HCT116 (cell line): ENCODE measurements at regions not wholly inside any gene's neighbourhood (a gene's known extent, or its start where the extent isn't known, plus 50 kb on each side); places are given as distances from the start of the nearest gene placed in this dataset.

Source experiments
- ATAC-seq: fragments of 200-7000 bp; cut with Tn5 transposase; 2 replicates; pipeline ENCODE4 v1.9.1; 2020; ENCODE audit warnings: mild to moderate bottlenecking, moderate library complexity
- BruUV-seq: library from RNA; stranded (reverse); fragments of 400-500 nt; replicated peaks from 2 replicates; lab custom pipeline; 2021; lab: Mats Ljungman, UMichigan
- CTCF ChIA-PET: fragments of 300-600 bp; sonication (Branson Sonifier 250); formaldehyde crosslinking; loops from one replicate; lab custom pipeline; 2021; ENCODE audit warnings: antibody characterized with exemption; lab: Charles Lee
- POLR2A ChIA-PET: fragments of 300-600, 350-600 bp; sonication (Branson Sonifier 250); formaldehyde crosslinking; loops from one replicate; lab custom pipeline; 2021; ENCODE audit warnings: antibody characterized with exemption; lab: Charles Lee
- RAD21 ChIA-PET, 2 experiments: fragments of 300-600 bp; sonication (Branson Sonifier 250); formaldehyde crosslinking; loops; one replicate each; lab custom pipeline; 2023; ENCODE audit warnings: low total read pairs in 2 of 2; ENCODE audit not compliant: uncharacterized antibody in 2 of 2, unreplicated experiment in 2 of 2, low non-redundant PET in 1 of 2; lab: Charles Lee
- DNase-seq: peaks from one replicate; pipeline ENCODE4 v3.0.0-alpha.2; 2010; ENCODE audit warnings: low read depth, low spot score
- H2AFZ ChIP-seq: fragments of 200-600 bp; shearing (Covaris generic), sonication (generic); 2 replicates; pipeline ENCODE4 v1.6.1; 2017; ENCODE audit warnings: low read depth, mixed run types, mixed read lengths, antibody characterized with exemption, low read length; ENCODE audit not compliant: poor library complexity, severe bottlenecking
- H3K27ac ChIP-seq: 2 replicates; pipeline ENCODE4 v1.5.1; 2012; ENCODE audit warnings: low read depth, low read length
- H3K27me3 ChIP-seq: fragments of 200-600 bp; sonication (generic); 2 replicates; pipeline ENCODE4 v1.6.1; 2016; ENCODE audit warnings: mixed run types, low read length, mixed read lengths; ENCODE audit not compliant: insufficient read depth
- H3K36me3 ChIP-seq, 2 experiments: fragments of 200-500 bp in 1 of 2; fragments of 200-600 bp in 1 of 2; sonication (Bioruptor generic) in 1 of 2; sonication (generic) in 1 of 2; 2 replicates each; pipeline versions ENCODE4 v1.5.1 to v1.6.1; 2014 to 2016; ENCODE audit warnings: low read length in 2 of 2, inconsistent platforms in 1 of 2, mixed read lengths in 1 of 2, mixed run types in 1 of 2; ENCODE audit not compliant: insufficient read depth in 2 of 2, control insufficient read depth in 1 of 2
- H3K4me1 ChIP-seq, 2 experiments: fragments of 200-600 bp in 1 of 2; sonication (generic) in 1 of 2; 2 replicates each; pipeline versions ENCODE4 v1.5.1 to v1.6.1; 2012 to 2017; ENCODE audit warnings: low read length in 2 of 2, inconsistent platforms in 1 of 2, mild to moderate bottlenecking in 1 of 2, mixed read lengths in 1 of 2, mixed run types in 1 of 2, moderate library complexity in 1 of 2; ENCODE audit not compliant: insufficient read depth in 2 of 2, control insufficient read depth in 1 of 2
- H3K4me2 ChIP-seq: fragments of 200-600 bp; sonication (generic); 2 replicates; pipeline ENCODE4 v1.6.1; 2017; ENCODE audit warnings: mixed run types, low read length, mixed read lengths
- H3K4me3 ChIP-seq, 2 experiments: fragments of 200-600 bp in 1 of 2; sonication (generic) in 1 of 2; replicated peaks in 1 of 2; 2 replicates each; pipeline ENCODE4 v1.5.1; 2011 to 2016; ENCODE audit warnings: low read length in 2 of 2, control low read depth in 1 of 2, low read depth in 1 of 2, mild to moderate bottlenecking in 1 of 2, mixed read lengths in 1 of 2, mixed run types in 1 of 2
- H3K79me2 ChIP-seq: fragments of 200-600 bp; sonication (generic); 2 replicates; pipeline ENCODE4 v1.6.1; 2017; ENCODE audit warnings: mild to moderate bottlenecking, mixed run types, low read length, moderate library complexity, mixed read lengths; ENCODE audit not compliant: insufficient read depth
- H3K9ac ChIP-seq: fragments of 200-600 bp; sonication (generic); 2 replicates; pipeline ENCODE4 v1.6.1; 2016; ENCODE audit warnings: low read length, mixed read lengths
- H3K9me2 ChIP-seq: fragments of 200-600 bp; sonication (generic), shearing (Covaris generic); 2 replicates; pipeline ENCODE4 v1.6.1; 2017; ENCODE audit warnings: mixed run types, mild to moderate bottlenecking, moderate library complexity; ENCODE audit not compliant: insufficient read depth
- H3K9me3 ChIP-seq, 2 experiments: fragments of 200-500 bp in 1 of 2; fragments of 200-600 bp in 1 of 2; sonication (Bioruptor generic) in 1 of 2; sonication (generic) in 1 of 2; 2 replicates each; pipeline ENCODE4 v1.6.1; 2014 to 2017; ENCODE audit warnings: low read length in 2 of 2, mixed read lengths in 2 of 2, inconsistent platforms in 1 of 2, low read depth in 1 of 2, mild to moderate bottlenecking in 1 of 2, mixed run types in 1 of 2, moderate library complexity in 1 of 2; ENCODE audit not compliant: control insufficient read depth in 1 of 2, insufficient read depth in 1 of 2
- H4K20me1 ChIP-seq: fragments of 200-600 bp; sonication (generic), shearing (Covaris generic); 2 replicates; pipeline ENCODE4 v1.6.1; 2017; ENCODE audit warnings: mixed run types, mild to moderate bottlenecking, moderate library complexity; ENCODE audit not compliant: insufficient read depth
- EGR1 ChIP-seq: IDR thresholded peaks from 2 replicates; pipeline ENCODE4 v1.6.1; 2012; ENCODE audit warnings: low read depth
- ELF1 ChIP-seq: IDR thresholded peaks from 2 replicates; pipeline ENCODE4 v1.6.1; 2012; ENCODE audit warnings: low read depth, borderline replicate concordance
- EZH2 ChIP-seq: fragments of 200-600 bp; sonication (generic); IDR thresholded peaks from 2 replicates; pipeline ENCODE4 v1.6.1; 2017; ENCODE audit warnings: antibody characterized with exemption, mixed run types
- EZH2phosphoT487 ChIP-seq: fragments of 200-600 bp; IDR thresholded peaks from 2 replicates; pipeline ENCODE4 v1.6.1; 2018; ENCODE audit warnings: antibody characterized with exemption, borderline replicate concordance
- MAX ChIP-seq: IDR thresholded peaks from 2 replicates; pipeline ENCODE4 v1.6.1; 2012
- POLR2AphosphoS5 ChIP-seq: IDR thresholded peaks from 2 replicates; pipeline ENCODE4 v1.6.1; 2011; ENCODE audit warnings: mild to moderate bottlenecking, low read depth, low read length, moderate library complexity
- RAD21 ChIP-seq: IDR thresholded peaks from 2 replicates; pipeline ENCODE4 v1.6.1; 2012; ENCODE audit warnings: low read depth, mild to moderate bottlenecking
- SIN3A ChIP-seq: IDR thresholded peaks from 2 replicates; pipeline ENCODE4 v1.6.1; 2012; ENCODE audit warnings: low read depth
- SP1 ChIP-seq: IDR thresholded peaks from 2 replicates; pipeline ENCODE4 v1.6.1; 2012; ENCODE audit warnings: low read depth
- TCF7L2 ChIP-seq: IDR thresholded peaks from 2 replicates; pipeline ENCODE4 v1.7.0; 2011; ENCODE audit warnings: borderline replicate concordance, inconsistent platforms; ENCODE audit not compliant: insufficient read depth, insufficient read length; ENCODE audit errors: extremely low read depth
- ZBTB33 ChIP-seq: IDR thresholded peaks from 2 replicates; pipeline ENCODE4 v1.6.1; 2011; ENCODE audit warnings: mild to moderate bottlenecking, low read length, moderate library complexity; ENCODE audit not compliant: insufficient replicate concordance; ENCODE audit errors: extremely low read depth
- ZFX ChIP-seq: fragments of 450-650 bp; IDR thresholded peaks from 2 replicates; pipeline ENCODE4 v1.6.1; 2017
- ZNF274 ChIP-seq: fragments of 200-500 bp; sonication (Bioruptor generic); IDR thresholded peaks from 2 replicates; pipeline ENCODE4 v1.6.1; 2014; ENCODE audit warnings: mild to moderate bottlenecking, low read depth, low read length, inconsistent platforms
- intact Hi-C: fragments of 100-400 bp; cut with micrococcal nuclease; formaldehyde crosslinking; loops from 2 replicates; pipeline ENCODE4 v1.10.0; 2022

DNA sequence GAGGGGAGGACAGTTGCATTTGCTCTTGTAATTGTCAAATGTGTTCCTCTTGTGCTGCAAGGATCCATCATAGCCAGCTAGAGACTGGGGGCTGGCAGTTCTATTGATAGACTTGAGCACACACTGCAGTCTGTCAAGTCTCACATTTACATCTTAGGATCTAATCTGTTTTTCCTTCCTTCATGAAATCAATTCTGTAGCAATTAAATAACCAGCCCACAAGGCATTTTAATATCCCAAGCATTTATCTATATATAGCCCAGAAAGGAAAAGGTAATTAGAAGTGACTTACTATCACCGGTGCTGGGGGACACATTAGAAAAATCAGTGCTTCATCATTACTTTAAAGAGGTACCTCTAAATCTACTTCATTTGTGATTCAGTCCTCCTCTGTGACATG is 143.0 kb upstream of the STXBP5 start:
- intact Hi-C loops: no loop called here
- no peak for ATAC-seq

More for the DNA sequence above, 143.0 kb upstream of the STXBP5 start:
- no TSS peak for BruUV-seq
- no peak overlapping the region for H3K4me3 ChIP-seq
- H3K27ac ChIP-seq: no peak overlapping the region
- POLR2A ChIA-PET: no interaction called here
- TF ChIP-seq ELF1 (no peak), POLR2AphosphoS5 (no peak), EZH2phosphoT487 (no peak), SIN3A (no peak), TCF7L2 (no peak), ZBTB33 (no peak), ZFX (no peak), RAD21 (no peak), EGR1 (no peak), ZNF274 (no peak), EZH2 (no peak), SP1 (no peak), MAX (no peak)
- TF ChIP-seq, all 23 proteins: peak for 0
- H3K9me3 ChIP-seq: no peaks in the 10 kb centered on the region
- H3K4me1 ChIP-seq: peaks cover 2 to 17% of the 10 kb centered on the region in 2 experiments; a peak in 2 of 4 replicates
- no peaks in the 10 kb centered on the region for H3K79me2 ChIP-seq
- RAD21 ChIA-PET: no interaction called here
- CTCF ChIA-PET: no interaction called here
- H3K9ac ChIP-seq: no peak overlapping the region
- no peak overlapping the region for H2AFZ ChIP-seq
- H3K9me2 ChIP-seq: no peaks in the 10 kb centered on the region
- H3K36me3 ChIP-seq: no peaks in the 10 kb centered on the region
- no peak for DNase-seq
- no peaks in the 10 kb centered on the region for H4K20me1 ChIP-seq
- H3K27me3 ChIP-seq: no peaks in the 10 kb centered on the region
- no peak overlapping the region for H3K4me2 ChIP-seq
